ENCODE measurements at regions not wholly inside any gene's neighbourhood (a gene's known extent, or its start where the extent isn't known, plus 50 kb on each side); places are given as distances from the start of the nearest gene placed in this dataset.

- TF ChIP-seq CTCF (IDR thresholded peaks at IDR 0.05; ENCODE audit: low read length), result no peak
- no peak for TF ChIP-seq EZH2phosphoT487 (IDR thresholded peaks at IDR 0.05; ENCODE audit: low read length)
These were observed 123.0 kb upstream of the PKDCC start for GRCh38 chr2:41924709-41925408.

All from MM.1S (cell line).